ENCODE measurements at regions not wholly inside any gene's neighbourhood (a gene's known extent, or its start where the extent isn't known, plus 50 kb on each side); places are given as distances from the start of the nearest gene placed in this dataset.
A peak's percentile ranks its signal among the peaks of the same experiment; 100 is the strongest.

DNA sequence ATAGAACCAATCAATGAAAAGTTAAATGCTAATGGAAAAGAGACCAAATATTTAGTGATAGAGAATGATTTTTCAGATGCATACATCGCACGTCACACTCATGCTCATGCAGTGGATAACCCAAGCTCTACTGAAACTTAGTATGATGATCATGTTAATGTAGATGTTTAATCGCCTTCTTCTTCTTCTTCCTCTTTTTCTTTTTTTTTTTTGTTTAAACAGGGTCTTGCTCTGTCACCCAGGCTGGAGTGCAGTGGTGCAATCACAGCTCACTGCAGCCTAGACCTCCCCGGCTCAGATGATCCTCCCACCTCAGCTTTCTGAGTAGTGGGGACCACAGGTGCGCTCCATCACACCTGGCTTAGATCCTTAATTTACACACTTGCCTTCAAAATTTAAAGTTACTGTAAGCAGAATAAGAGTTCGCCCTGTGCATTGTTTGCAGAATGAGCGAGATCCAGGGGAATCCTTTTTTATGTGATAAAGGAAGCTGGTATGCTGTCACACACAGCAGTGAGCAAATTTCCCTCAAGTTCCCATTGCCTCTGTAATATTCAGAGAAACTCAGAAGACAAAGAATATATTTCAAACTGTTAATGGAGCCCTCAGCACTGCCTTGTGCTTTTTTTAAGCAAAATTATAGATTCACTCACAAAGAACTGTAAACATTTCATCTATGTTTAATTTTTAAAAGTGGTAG, 194.2 kb upstream of the SGK1 start:
- DNase-seq (ENCODE audit: low spot score) = no peak
- TF ChIP-seq, protein P1, sequence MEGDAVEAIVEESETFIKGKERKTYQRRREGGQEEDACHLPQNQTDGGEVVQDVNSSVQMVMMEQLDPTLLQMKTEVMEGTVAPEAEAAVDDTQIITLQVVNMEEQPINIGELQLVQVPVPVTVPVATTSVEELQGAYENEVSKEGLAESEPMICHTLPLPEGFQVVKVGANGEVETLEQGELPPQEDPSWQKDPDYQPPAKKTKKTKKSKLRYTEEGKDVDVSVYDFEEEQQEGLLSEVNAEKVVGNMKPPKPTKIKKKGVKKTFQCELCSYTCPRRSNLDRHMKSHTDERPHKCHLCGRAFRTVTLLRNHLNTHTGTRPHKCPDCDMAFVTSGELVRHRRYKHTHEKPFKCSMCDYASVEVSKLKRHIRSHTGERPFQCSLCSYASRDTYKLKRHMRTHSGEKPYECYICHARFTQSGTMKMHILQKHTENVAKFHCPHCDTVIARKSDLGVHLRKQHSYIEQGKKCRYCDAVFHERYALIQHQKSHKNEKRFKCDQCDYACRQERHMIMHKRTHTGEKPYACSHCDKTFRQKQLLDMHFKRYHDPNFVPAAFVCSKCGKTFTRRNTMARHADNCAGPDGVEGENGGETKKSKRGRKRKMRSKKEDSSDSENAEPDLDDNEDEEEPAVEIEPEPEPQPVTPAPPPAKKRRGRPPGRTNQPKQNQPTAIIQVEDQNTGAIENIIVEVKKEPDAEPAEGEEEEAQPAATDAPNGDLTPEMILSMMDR (IDR thresholded peaks at IDR 0.05) = no peak
- ATAC-seq (ENCODE audit: low FRiP score) = no peak

DNA sequence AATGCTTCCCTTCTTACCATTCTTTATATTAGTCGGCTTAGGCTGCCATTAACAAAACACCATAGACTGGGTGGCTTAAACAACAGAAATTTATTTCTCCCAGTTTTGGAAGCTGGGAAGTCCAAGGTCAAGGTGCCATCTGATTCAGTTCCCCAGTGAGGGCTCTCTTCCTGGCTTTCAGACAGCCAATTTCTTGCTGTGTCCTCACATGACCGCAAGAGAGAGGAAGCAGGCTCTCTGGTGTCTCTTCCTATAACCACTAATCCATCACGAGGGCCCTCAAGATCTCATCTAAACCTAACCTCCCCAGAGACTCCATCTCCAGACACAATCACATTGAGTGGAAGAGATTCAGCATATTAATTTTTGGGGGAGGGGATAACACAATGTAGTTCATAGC, 193.0 kb upstream of the SGK1 start:
- ATAC-seq (ENCODE audit: low FRiP score) (no peak), DNase-seq (ENCODE audit: low spot score) (no peak)
- TF ChIP-seq, protein P1 (IDR thresholded peaks at IDR 0.05) = no peak

DNA sequence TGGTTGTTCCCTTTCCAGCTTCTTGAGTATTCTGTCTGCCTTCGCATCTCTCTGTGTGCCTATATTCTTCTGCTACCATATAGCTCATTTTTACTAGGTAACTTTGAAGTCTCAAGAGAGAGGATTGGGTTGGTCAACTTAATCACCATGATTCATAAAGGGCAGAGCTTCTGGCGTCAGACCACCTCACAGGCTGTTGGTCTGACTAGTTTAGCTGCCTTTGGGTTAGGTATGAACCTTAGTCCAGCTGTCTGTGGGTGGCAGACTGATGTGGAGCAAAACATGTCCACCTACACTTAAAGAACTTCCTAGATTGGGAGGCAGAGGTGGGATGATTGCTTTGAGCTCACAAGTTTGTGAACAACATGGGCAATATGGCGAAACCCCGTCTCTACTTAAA, 192.2 kb upstream of the SGK1 start:
- TF ChIP-seq, protein P1 (IDR thresholded peaks at IDR 0.05) = no peak
- no peak for DNase-seq (ENCODE audit: low spot score)
- no peak for ATAC-seq (ENCODE audit: low FRiP score)

DNA sequence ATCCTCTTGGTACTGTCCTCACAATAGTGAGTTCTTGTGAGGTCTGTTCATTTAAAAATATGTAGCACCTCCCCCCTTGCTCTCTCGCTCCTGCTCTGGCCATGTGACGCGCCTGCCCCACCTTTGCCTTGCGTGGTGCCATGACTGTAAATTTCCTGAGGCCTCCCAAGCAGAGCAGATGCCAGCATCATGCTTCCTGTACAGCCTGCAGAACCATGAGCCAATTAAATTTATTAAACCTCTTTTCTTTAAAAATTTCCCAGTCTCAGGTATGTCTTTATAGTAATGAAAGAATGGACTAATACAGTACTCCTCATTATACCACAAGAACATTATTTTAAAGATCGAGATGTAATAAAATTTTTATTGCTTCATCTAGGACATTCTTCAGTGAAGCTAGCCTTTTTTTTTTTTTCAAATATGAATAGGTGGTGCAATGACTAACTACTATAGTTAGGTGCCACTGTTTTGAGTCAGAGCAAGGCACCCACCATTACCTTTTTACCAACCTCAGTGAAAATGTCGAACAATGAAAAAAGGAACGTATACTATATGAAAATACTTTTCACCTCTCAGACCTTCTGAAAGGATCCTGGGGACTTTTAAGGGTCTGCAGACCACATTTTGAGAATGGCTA, 191.1 kb upstream of the SGK1 start:
- ATAC-seq (ENCODE audit: low FRiP score) = no peak
- no peak for DNase-seq (ENCODE audit: low spot score)
- TF ChIP-seq, protein P1 (IDR thresholded peaks at IDR 0.05) = no peak

DNA sequence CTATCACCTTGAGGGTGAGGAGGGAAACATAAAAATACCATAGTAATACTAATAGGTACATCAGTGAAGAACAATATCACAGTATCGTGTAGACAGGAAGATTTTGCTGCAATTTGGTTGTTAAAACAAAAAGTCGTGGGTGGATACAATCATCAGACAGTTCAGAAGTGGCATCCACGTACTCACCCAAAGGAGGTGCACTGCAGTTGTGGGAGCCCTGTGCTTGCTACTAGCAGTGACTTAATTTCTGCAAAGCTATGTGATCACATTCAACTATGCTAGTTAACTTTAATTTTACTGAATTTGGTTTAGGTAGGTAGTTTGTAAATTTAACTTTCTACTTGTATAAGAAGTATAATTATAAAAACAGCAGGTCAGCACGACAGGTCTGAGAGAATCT, 188.2 kb upstream of the SGK1 start:
- no peak for ATAC-seq (ENCODE audit: low FRiP score)
- DNase-seq (ENCODE audit: low spot score) = no peak
- TF ChIP-seq, protein P1 (IDR thresholded peaks at IDR 0.05) = no peak

DNA sequence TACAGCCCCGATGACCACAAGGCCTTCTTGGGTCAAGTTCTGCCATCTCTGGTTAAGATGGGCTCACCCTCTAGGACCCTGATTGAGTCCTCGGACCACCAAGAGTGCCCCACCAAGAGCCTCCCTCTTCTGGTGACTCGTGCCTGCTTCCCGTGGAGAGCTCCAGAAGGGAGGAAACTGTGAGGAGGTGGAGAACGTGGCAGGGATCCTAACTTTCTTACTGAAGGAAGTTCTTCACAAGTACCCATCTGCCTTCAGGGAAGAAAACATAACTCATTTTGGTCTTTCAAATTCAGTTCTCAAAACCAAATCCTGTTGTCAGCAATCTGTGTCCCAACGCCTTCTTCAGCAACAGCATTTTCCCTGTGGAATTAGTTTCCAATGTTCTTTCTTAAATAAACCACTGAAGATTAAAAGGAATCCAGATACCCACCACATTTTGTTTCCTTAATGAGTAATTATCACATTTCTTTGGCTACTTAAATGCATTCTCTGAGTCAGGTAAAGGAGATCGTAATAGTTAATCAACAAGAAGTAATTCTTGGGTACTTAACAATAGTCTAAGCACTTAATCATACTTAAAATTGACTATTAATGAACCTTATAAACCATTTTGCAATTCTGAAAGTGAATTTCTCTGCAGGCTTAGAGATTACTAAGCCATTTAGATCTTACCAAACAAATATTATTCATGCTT, 185.8 kb upstream of the SGK1 start:
- ATAC-seq (ENCODE audit: low FRiP score) (peak; percentile 60), DNase-seq (ENCODE audit: low spot score) (no peak)
- TF ChIP-seq, protein P1 (IDR thresholded peaks at IDR 0.05) = no peak
